MCF 10A (cell line): ENCODE measurements at regions not wholly inside any gene's neighbourhood (a gene's known extent, or its start where the extent isn't known, plus 50 kb on each side); places are given as distances from the start of the nearest gene placed in this dataset.

Experiments
- BruUV-seq: library from RNA; stranded (reverse); fragments of 400-500 nt; replicated peaks from 2 replicates; lab custom pipeline; 2021; lab: Mats Ljungman, UMichigan
- CTCF ChIA-PET: fragments of 300-600 bp; sonication (Branson Sonifier 250); formaldehyde crosslinking; extraction: SDS; loops from one replicate; lab custom pipeline; 2021; ENCODE audit warnings: antibody characterized with exemption, inconsistent platforms; lab: Yijun Ruan, JAX
- POLR2A ChIA-PET: fragments of 300-600, 350-650 bp; sonication (Branson Sonifier 250); formaldehyde crosslinking; extraction: SDS; loops from one replicate; lab custom pipeline; 2020; ENCODE audit warnings: antibody characterized with exemption, inconsistent platforms; lab: Yijun Ruan, JAX
- DNase-seq: peaks from one replicate; pipeline ENCODE4 v3.0.0-alpha.2; 2018; ENCODE audit not compliant: unreplicated experiment
- H3K27ac Mint-ChIP-seq: one replicate; pipeline ENCODE4 v1.8.0; 2022; ENCODE audit warnings: mild to moderate bottlenecking, low read depth, mixed read lengths; ENCODE audit not compliant: unreplicated experiment
- H3K27me3 Mint-ChIP-seq: one replicate; pipeline ENCODE4 v1.8.0; 2022; ENCODE audit warnings: mixed read lengths; ENCODE audit not compliant: insufficient read depth, unreplicated experiment
- H3K36me3 Mint-ChIP-seq: one replicate; pipeline ENCODE4 v1.8.0; 2022; ENCODE audit warnings: mild to moderate bottlenecking, moderate library complexity, mixed read lengths; ENCODE audit not compliant: insufficient read depth, unreplicated experiment
- H3K4me1 Mint-ChIP-seq: one replicate; pipeline ENCODE4 v1.8.0; 2022; ENCODE audit warnings: mixed read lengths; ENCODE audit not compliant: insufficient read depth, unreplicated experiment
- H3K4me3 Mint-ChIP-seq: one replicate; pipeline ENCODE4 v1.8.0; 2022; ENCODE audit warnings: mild to moderate bottlenecking, moderate library complexity, mixed read lengths; ENCODE audit not compliant: unreplicated experiment
- H3K9me3 Mint-ChIP-seq: one replicate; pipeline ENCODE4 v1.8.0; 2022; ENCODE audit warnings: mixed read lengths; ENCODE audit not compliant: unreplicated experiment
- intact Hi-C: fragments of 100-400 bp; cut with micrococcal nuclease; formaldehyde crosslinking; loops from 2 replicates; pipeline ENCODE4 v1.14.1; 2022
- TF ChIP-seq, protein P1 (sequence below): fragments of 200-600 bp; IDR thresholded peaks from one replicate; pipeline ENCODE4 v1.8.0; 2022; ENCODE audit warnings: antibody characterized with exemption, mild to moderate bottlenecking; ENCODE audit not compliant: unreplicated experiment

GRCh38 chr5:89676634-89677033 lies 732.9 kb downstream of the CETN3 start:
- H3K4me3 Mint-ChIP-seq = no peak overlapping the region
- TF ChIP-seq, protein P1, sequence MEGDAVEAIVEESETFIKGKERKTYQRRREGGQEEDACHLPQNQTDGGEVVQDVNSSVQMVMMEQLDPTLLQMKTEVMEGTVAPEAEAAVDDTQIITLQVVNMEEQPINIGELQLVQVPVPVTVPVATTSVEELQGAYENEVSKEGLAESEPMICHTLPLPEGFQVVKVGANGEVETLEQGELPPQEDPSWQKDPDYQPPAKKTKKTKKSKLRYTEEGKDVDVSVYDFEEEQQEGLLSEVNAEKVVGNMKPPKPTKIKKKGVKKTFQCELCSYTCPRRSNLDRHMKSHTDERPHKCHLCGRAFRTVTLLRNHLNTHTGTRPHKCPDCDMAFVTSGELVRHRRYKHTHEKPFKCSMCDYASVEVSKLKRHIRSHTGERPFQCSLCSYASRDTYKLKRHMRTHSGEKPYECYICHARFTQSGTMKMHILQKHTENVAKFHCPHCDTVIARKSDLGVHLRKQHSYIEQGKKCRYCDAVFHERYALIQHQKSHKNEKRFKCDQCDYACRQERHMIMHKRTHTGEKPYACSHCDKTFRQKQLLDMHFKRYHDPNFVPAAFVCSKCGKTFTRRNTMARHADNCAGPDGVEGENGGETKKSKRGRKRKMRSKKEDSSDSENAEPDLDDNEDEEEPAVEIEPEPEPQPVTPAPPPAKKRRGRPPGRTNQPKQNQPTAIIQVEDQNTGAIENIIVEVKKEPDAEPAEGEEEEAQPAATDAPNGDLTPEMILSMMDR = no peak
- no peaks in the 10 kb centered on the region for H3K27me3 Mint-ChIP-seq
- DNase-seq = no peak
- ChIA-PET POLR2A (interaction anchor here (0.7 kb wide), 1 partner anchor 802 kb away, joined by 3 read pairs; no protein-coding TSS in a partner anchor), CTCF (no interaction called here)
- no TSS peak for BruUV-seq
- intact Hi-C loops = no loop called here
- no peak overlapping the region for H3K27ac Mint-ChIP-seq
- no peaks in the 10 kb centered on the region for H3K9me3 Mint-ChIP-seq
- H3K36me3 Mint-ChIP-seq = no peaks in the 10 kb centered on the region
- no peaks in the 10 kb centered on the region for H3K4me1 Mint-ChIP-seq

DNA sequence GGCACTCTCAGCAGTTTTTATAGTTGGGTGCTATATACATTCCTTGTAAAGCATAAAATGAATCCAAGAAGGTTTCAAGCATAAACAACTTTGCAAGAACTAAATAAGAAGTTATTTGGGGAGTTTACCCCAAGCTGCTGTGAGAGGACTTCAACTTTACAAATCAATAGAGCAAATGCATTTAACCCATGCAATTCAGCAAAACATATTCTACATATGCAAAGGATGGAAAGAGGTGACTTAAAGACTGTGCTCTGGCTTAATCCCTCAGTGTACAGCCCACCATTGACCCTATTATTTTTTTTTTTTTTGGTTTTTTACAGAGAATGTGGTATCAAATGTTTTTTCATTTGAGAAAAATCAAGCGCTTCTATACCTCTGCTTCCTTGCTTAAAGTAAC lies 736.5 kb downstream of the CETN3 start:
- no peak for DNase-seq
- Mint-ChIP-seq H3K4me3 (no peak overlapping the region), H3K27me3 (no peaks in the 10 kb centered on the region), H3K27ac (no peak overlapping the region), H3K9me3 (no peaks in the 10 kb centered on the region), H3K36me3 (no peaks in the 10 kb centered on the region), H3K4me1 (no peaks in the 10 kb centered on the region)
- ChIA-PET CTCF (no interaction called here), POLR2A (no interaction called here)
- intact Hi-C loops = no loop called here
- no TSS peak for BruUV-seq
- TF ChIP-seq, protein P1 = no peak

DNA sequence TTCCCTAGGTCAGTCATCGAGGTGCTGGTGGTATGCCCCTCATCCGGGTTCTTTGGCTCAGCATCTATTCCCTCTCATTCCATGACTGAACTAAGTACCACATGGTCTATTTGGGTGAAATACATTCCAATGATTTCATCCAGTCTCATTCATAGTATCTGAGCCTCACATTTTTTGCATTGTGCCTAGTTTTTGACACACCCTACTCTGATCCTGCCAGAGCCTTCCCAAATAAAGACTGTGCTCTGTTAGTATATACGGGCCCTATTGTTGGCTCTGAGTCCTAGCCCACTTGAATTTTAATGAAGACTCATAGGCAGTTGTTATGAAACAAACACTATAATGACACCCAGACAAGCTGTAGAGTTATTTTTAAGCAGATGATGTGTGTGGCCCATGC lies 740.7 kb downstream of the CETN3 start:
- no peak for DNase-seq
- H3K4me1 Mint-ChIP-seq = no peaks in the 10 kb centered on the region
- no peak overlapping the region for H3K27ac Mint-ChIP-seq
- no peaks in the 10 kb centered on the region for H3K27me3 Mint-ChIP-seq
- no peaks in the 10 kb centered on the region for H3K36me3 Mint-ChIP-seq
- CTCF ChIA-PET = no interaction called here
- intact Hi-C loops = no loop called here
- POLR2A ChIA-PET = no interaction called here
- TF ChIP-seq, protein P1 = no peak
- H3K4me3 Mint-ChIP-seq = no peak overlapping the region
- no TSS peak for BruUV-seq
- H3K9me3 Mint-ChIP-seq = peaks cover 16% of the 10 kb centered on the region

- no peaks in the 10 kb centered on the region for H3K27me3 Mint-ChIP-seq
- no peak overlapping the region for H3K4me3 Mint-ChIP-seq
- H3K27ac Mint-ChIP-seq = no peak overlapping the region
- H3K4me1 Mint-ChIP-seq = no peaks in the 10 kb centered on the region
- peaks cover 16% of the 10 kb centered on the region for H3K9me3 Mint-ChIP-seq
- TF ChIP-seq, protein P1 = no peak
- no peak for DNase-seq
- ChIA-PET CTCF (no interaction called here), POLR2A (no interaction called here)
- peaks cover 7% of the 10 kb centered on the region for H3K36me3 Mint-ChIP-seq
- intact Hi-C loops = no loop called here
- BruUV-seq = no TSS peak
Observed at GRCh38 chr5:89662499-89662898, 747.1 kb downstream of the CETN3 start.
